A673 (cell line): ENCODE measurements at regions not wholly inside any gene's neighbourhood (a gene's known extent, or its start where the extent isn't known, plus 50 kb on each side); places are given as distances from the start of the nearest gene placed in this dataset.
"Not testable (repeated sequence)": the region's sequence is repeated elsewhere in the genome, so short reads cannot be mapped to it uniquely, and the experiment has no call there.

ENCODE experiments used
- BruUV-seq: library from RNA; stranded (reverse); fragments of 400-500 nt; replicated peaks from 2 replicates; lab custom pipeline; 2021; lab: Mats Ljungman, UMichigan
- CTCF ChIA-PET: fragments of 300-600 bp; sonication (Branson Sonifier 250); formaldehyde crosslinking; loops from one replicate; lab custom pipeline; 2022; ENCODE audit warnings: antibody characterized with exemption; lab: Charles Lee
- POLR2A ChIA-PET: fragments of 300-600 bp; sonication (Branson Sonifier 250); formaldehyde crosslinking; loops from one replicate; lab custom pipeline; 2022; ENCODE audit warnings: antibody characterized with exemption; ENCODE audit not compliant: low non-redundant PET; lab: Charles Lee
- DNase-seq: peaks from one replicate; pipeline ENCODE4 v3.0.0-alpha.2; 2015; ENCODE audit warnings: low spot score
- H3K27ac ChIP-seq: fragments of 200-600 bp; sonication (generic); 2 replicates; pipeline ENCODE4 v1.5.1; 2016; ENCODE audit warnings: mixed run types, low read depth, mild to moderate bottlenecking, mixed read lengths, antibody characterized with exemption, low read length; ENCODE audit not compliant: poor library complexity, severe bottlenecking
- H3K27me3 ChIP-seq: fragments of 200-600 bp; sonication (generic); replicated peaks from 2 replicates; pipeline ENCODE4 v1.6.1; 2017; ENCODE audit warnings: mixed run types, low read depth, mild to moderate bottlenecking, mixed read lengths, antibody characterized with exemption, low read length; ENCODE audit not compliant: insufficient read depth, poor library complexity
- H3K36me3 ChIP-seq: fragments of 200-600 bp; sonication (generic); 2 replicates; pipeline ENCODE4 v1.6.1; 2016; ENCODE audit warnings: mixed run types, mild to moderate bottlenecking, mixed read lengths, antibody characterized with exemption, low read length; ENCODE audit not compliant: insufficient read depth, poor library complexity, severe bottlenecking
- H3K4me1 ChIP-seq: fragments of 200-600 bp; sonication (generic); 2 replicates; pipeline ENCODE4 v1.6.1; 2017; ENCODE audit warnings: mixed run types, mild to moderate bottlenecking, mixed read lengths, antibody characterized with exemption, low read length; ENCODE audit not compliant: insufficient read depth, poor library complexity, severe bottlenecking
- H3K4me3 ChIP-seq: fragments of 200-600 bp; sonication (generic); 2 replicates; pipeline ENCODE4 v1.5.1; 2016; ENCODE audit warnings: low read depth, mixed run types, mild to moderate bottlenecking, mixed read lengths, low read length; ENCODE audit not compliant: poor library complexity, severe bottlenecking
- H3K9me3 ChIP-seq: fragments of 200-600 bp; sonication (generic); 2 replicates; pipeline ENCODE4 v1.6.1; 2016; ENCODE audit warnings: mixed run types, low read depth, mild to moderate bottlenecking, mixed read lengths, antibody characterized with exemption, low read length; ENCODE audit not compliant: poor library complexity, severe bottlenecking
- EZH2 ChIP-seq: fragments of 200-600 bp; sonication (generic); IDR thresholded peaks from 2 replicates; pipeline ENCODE4 v1.6.1; 2017; ENCODE audit warnings: borderline replicate concordance, low read depth, mild to moderate bottlenecking, mixed read lengths, antibody characterized with exemption, low read length; ENCODE audit not compliant: poor library complexity, severe bottlenecking
- intact Hi-C: fragments of 100-400 bp; cut with micrococcal nuclease; formaldehyde crosslinking; loops from one replicate; pipeline ENCODE4 v1.10.0; 2022; ENCODE audit not compliant: unreplicated experiment
- TF ChIP-seq, protein P1 (sequence below): fragments of 300-800, 200-600 bp; sonication (generic); conservative IDR thresholded peaks from 2 replicates; pipeline ENCODE4 v1.5.1; 2017; ENCODE audit warnings: low read depth, mild to moderate bottlenecking, antibody characterized with exemption, low read length, moderate library complexity, mixed read lengths

DNA sequence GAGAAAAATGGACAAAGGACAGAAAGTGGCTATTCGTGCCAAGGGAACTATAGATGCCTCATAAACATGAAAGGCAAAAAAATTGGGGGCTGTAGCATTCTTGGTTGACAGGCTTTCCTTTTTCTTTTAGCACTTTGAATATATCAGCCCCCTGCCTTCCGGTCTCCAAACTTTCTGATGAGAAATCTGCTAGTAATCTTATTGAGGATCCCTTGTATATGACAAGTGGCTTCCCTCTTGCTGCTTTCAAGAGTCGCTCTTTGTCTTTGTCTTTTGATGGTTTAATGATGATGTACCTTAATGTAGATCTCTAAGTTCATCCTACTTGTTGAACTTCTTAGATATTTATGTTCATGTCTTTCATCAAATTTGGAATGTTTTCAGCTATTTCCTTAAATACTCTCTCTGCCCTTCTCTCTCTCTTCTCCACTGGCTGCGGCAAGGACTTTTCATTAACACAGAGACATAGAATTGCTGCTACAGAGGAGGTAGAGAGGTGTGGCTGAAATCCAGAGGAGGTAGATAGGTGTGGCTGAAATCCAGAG is 59.4 kb upstream of the EPHB3 start:
- CTCF ChIA-PET: interaction anchor here (0.7 kb wide), 1 partner anchor 95 kb away, joined by 5 read pairs; no protein-coding TSS in a partner anchor
- Histone ChIP-seq H3K4me3 (no peak overlapping the region), H3K27me3 (peaks cover 40% of the 10 kb centered on the region), H3K9me3 (no peaks in the 10 kb centered on the region), H3K27ac (no peak overlapping the region), H3K36me3 (no peaks in the 10 kb centered on the region), H3K4me1 (no peaks in the 10 kb centered on the region)
- DNase-seq: no peak
- POLR2A ChIA-PET: no interaction called here
- no TSS peak for BruUV-seq
- intact Hi-C loops: no loop called here
- no peak for TF ChIP-seq EZH2
- TF ChIP-seq, protein P1, sequence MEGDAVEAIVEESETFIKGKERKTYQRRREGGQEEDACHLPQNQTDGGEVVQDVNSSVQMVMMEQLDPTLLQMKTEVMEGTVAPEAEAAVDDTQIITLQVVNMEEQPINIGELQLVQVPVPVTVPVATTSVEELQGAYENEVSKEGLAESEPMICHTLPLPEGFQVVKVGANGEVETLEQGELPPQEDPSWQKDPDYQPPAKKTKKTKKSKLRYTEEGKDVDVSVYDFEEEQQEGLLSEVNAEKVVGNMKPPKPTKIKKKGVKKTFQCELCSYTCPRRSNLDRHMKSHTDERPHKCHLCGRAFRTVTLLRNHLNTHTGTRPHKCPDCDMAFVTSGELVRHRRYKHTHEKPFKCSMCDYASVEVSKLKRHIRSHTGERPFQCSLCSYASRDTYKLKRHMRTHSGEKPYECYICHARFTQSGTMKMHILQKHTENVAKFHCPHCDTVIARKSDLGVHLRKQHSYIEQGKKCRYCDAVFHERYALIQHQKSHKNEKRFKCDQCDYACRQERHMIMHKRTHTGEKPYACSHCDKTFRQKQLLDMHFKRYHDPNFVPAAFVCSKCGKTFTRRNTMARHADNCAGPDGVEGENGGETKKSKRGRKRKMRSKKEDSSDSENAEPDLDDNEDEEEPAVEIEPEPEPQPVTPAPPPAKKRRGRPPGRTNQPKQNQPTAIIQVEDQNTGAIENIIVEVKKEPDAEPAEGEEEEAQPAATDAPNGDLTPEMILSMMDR: no peak

DNA sequence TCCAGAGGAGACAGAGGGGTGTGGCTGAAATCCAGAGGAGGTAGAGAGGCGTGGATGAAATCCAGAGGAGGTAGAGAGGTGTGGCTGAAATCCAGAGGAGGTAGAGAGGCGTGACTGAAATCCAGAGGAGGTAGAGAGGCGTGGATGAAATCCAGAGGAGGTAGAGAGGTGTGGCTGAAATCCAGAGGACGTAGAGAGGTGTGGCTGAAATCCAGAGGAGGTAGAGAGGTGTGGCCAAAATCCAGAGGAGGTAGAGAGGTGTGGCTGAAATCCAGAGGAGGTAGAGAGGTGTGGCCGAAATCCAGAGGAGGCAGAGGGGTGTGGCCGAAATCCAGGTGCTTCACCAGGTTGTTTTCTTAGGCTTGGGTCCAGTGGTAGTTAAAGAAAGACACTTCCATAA is 58.7 kb upstream of the EPHB3 start:
- H3K27ac ChIP-seq, H3K4me1 ChIP-seq, intact Hi-C loops, BruUV-seq, POLR2A ChIA-PET, DNase-seq, H3K36me3 ChIP-seq, H3K9me3 ChIP-seq, H3K4me3 ChIP-seq: not testable (repeated sequence)
- CTCF ChIA-PET: interaction anchor here (0.7 kb wide), 1 partner anchor 95 kb away, joined by 5 read pairs; no protein-coding TSS in a partner anchor
- H3K27me3 ChIP-seq: peaks cover 46% of the 10 kb centered on the region

DNA sequence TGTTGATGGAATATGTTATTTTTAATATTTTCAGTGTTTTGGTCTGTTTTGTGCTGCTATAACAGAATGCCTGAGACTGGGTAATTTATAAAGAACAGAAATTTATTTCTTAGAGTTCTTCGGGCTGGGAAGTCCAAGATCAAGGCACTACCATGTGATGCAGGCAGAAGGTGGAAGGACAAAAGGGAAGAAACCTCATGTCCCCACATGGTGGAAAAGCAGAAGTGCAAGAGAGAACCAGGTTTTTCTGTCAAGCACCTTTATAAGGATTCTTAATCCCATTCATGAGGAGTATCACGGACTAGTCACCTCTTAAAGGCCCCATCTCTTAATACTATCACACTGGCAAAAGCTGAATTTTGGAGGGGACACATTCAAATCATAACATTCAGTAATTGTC is 57.9 kb upstream of the EPHB3 start:
- POLR2A ChIA-PET: no interaction called here
- intact Hi-C loops: no loop called here
- H3K4me1 ChIP-seq: no peaks in the 10 kb centered on the region
- no TSS peak for BruUV-seq
- no peak for DNase-seq
- H3K36me3 ChIP-seq: no peaks in the 10 kb centered on the region
- H3K27me3 ChIP-seq: peaks cover 49% of the 10 kb centered on the region
- TF ChIP-seq EZH2: no peak
- TF ChIP-seq, protein P1: no peak
- H3K4me3 ChIP-seq: no peak overlapping the region
- CTCF ChIA-PET: no interaction called here
- H3K9me3 ChIP-seq: no peaks in the 10 kb centered on the region
- H3K27ac ChIP-seq: no peak overlapping the region
